Peyer's patch (tissue), 4 donors: ENCODE measurements at regions not wholly inside any gene's neighbourhood (a gene's known extent, or its start where the extent isn't known, plus 50 kb on each side); places are given as distances from the start of the nearest gene placed in this dataset.

Experiments used
- CTCF ChIP-seq, 6 experiments: fragments of 450-650 bp in 4 of 6; fragments of 200-600 bp in 2 of 6; sonication (generic) in 1 of 6; IDR thresholded peaks; one replicate each; pipeline ENCODE4 v1.5.1; 2017 to 2019; ENCODE audit warnings: antibody characterized with exemption in 6 of 6, mild to moderate bottlenecking in 3 of 6, moderate library complexity in 1 of 6
- POLR2A ChIP-seq, 2 donors: fragments of 450-650 bp; IDR thresholded peaks; one replicate each; pipeline ENCODE4 v1.5.1; 2017; ENCODE audit warnings: antibody characterized with exemption in 2 of 2, mild to moderate bottlenecking in 2 of 2, moderate library complexity in 2 of 2

- TF ChIP-seq CTCF (IDR thresholded peaks at IDR 0.05) (no peak), POLR2A (IDR thresholded peaks at IDR 0.05) (no peak)
These were observed 161.4 kb downstream of the ZFP36L2 start for GRCh38 chr2:43065036-43065435.
